Mesothelial cell of epicardium (in vitro differentiated cells): ENCODE measurements at regions not wholly inside any gene's neighbourhood (a gene's known extent, or its start where the extent isn't known, plus 50 kb on each side); places are given as distances from the start of the nearest gene placed in this dataset.

Source experiments
- DNase-seq, 2 experiments: peaks; one replicate each; pipeline ENCODE4 v3.0.0; 2021; ENCODE audit warnings: low spot score in 2 of 2; ENCODE audit not compliant: unreplicated experiment in 2 of 2
- H3K27ac Mint-ChIP-seq: 2 replicates; pipeline ENCODE4 v1.8.0; 2021; ENCODE audit warnings: mixed read lengths
- H3K27me3 Mint-ChIP-seq: 2 replicates; pipeline ENCODE4 v1.8.0; 2021; ENCODE audit warnings: low read depth, mixed read lengths
- H3K36me3 Mint-ChIP-seq: 2 replicates; pipeline ENCODE4 v1.8.0; 2021; ENCODE audit warnings: mixed read lengths
- H3K4me1 Mint-ChIP-seq: 2 replicates; pipeline ENCODE4 v1.8.0; 2021; ENCODE audit warnings: mixed read lengths
- H3K4me3 Mint-ChIP-seq: 2 replicates; pipeline ENCODE4 v1.8.0; 2021; ENCODE audit warnings: mild to moderate bottlenecking, moderate library complexity, mixed read lengths
- H3K9me3 Mint-ChIP-seq: 2 replicates; pipeline ENCODE4 v1.8.0; 2021; ENCODE audit warnings: mixed read lengths
- CTCF ChIP-seq: fragments of 200-600 bp; sonication (generic); IDR thresholded peaks from one replicate; pipeline ENCODE4 v1.5.0; 2021; ENCODE audit warnings: antibody characterized with exemption; ENCODE audit not compliant: unreplicated experiment

GRCh38 chr15:31433091-31433490 is 106.5 kb downstream of the KLF13 start:
- H3K4me1 Mint-ChIP-seq, result peaks cover 8% of the 10 kb centered on the region
- H3K9me3 Mint-ChIP-seq, result no peaks in the 10 kb centered on the region
- H3K36me3 Mint-ChIP-seq, result no peaks in the 10 kb centered on the region
- no peaks in the 10 kb centered on the region for H3K27me3 Mint-ChIP-seq
- no peak overlapping the region for H3K4me3 Mint-ChIP-seq
- DNase-seq, result no peak
- no peak for TF ChIP-seq CTCF
- no peak overlapping the region for H3K27ac Mint-ChIP-seq

GRCh38 chr15:31433574-31433973 is 106.9 kb downstream of the KLF13 start:
- no peak overlapping the region for H3K4me3 Mint-ChIP-seq
- no peak for TF ChIP-seq CTCF
- no peaks in the 10 kb centered on the region for H3K36me3 Mint-ChIP-seq
- DNase-seq, result no peak
- H3K9me3 Mint-ChIP-seq, result no peaks in the 10 kb centered on the region
- peaks cover 8% of the 10 kb centered on the region for H3K4me1 Mint-ChIP-seq
- H3K27me3 Mint-ChIP-seq, result no peaks in the 10 kb centered on the region
- H3K27ac Mint-ChIP-seq, result no peak overlapping the region

- no peak overlapping the region for H3K27ac Mint-ChIP-seq
- H3K36me3 Mint-ChIP-seq, result no peaks in the 10 kb centered on the region
Measured at GRCh38 chr15:31434275-31434587, 107.6 kb downstream of the KLF13 start.

DNA sequence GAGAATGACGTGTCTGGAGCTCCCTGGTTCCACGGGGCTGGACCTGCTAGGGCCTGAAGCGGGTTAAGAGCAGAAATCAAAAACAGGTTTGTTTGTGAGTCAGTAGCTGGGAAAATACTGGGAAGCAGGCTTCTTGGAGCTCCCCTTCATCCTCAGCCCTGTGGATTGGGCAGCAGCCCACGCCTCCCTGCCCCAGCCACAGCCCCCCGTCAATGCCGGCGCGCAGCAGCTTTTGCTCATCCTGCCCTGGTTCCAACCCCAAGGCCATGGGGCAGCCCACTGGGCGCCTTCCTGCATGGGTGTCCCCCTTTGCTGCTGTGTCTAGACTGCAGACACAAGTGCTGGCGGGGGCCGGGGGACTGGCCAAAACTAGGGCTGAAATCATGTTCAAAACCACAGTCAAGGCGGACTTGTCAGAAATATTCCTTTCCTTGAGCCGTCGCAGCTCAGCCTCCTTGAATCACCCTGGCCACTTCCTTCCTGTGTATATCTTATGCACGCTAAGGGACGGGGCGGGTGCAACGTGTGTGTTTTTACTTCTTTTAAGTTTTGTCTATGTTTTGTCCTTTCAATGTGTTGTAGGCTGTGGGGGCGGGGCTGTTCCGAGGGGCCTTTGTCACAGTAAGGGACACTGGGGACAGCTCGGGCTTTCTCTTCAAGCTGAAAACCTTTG is 108.1 kb downstream of the KLF13 start:
- Mint-ChIP-seq H3K36me3 (no peaks in the 10 kb centered on the region), H3K27ac (no peak overlapping the region), H3K27me3 (no peaks in the 10 kb centered on the region), H3K9me3 (no peaks in the 10 kb centered on the region), H3K4me3 (no peak overlapping the region), H3K4me1 (peaks cover 8% of the 10 kb centered on the region)
- DNase-seq, result no peak
- no peak for TF ChIP-seq CTCF

More at GRCh38 chr15:31434275-31434587, 107.6 kb downstream of the KLF13 start:
- Mint-ChIP-seq H3K9me3 (no peaks in the 10 kb centered on the region), H3K4me3 (no peak overlapping the region), H3K27me3 (no peaks in the 10 kb centered on the region), H3K4me1 (peaks cover 8% of the 10 kb centered on the region)
- no peak for TF ChIP-seq CTCF
- DNase-seq, result no peak

DNA sequence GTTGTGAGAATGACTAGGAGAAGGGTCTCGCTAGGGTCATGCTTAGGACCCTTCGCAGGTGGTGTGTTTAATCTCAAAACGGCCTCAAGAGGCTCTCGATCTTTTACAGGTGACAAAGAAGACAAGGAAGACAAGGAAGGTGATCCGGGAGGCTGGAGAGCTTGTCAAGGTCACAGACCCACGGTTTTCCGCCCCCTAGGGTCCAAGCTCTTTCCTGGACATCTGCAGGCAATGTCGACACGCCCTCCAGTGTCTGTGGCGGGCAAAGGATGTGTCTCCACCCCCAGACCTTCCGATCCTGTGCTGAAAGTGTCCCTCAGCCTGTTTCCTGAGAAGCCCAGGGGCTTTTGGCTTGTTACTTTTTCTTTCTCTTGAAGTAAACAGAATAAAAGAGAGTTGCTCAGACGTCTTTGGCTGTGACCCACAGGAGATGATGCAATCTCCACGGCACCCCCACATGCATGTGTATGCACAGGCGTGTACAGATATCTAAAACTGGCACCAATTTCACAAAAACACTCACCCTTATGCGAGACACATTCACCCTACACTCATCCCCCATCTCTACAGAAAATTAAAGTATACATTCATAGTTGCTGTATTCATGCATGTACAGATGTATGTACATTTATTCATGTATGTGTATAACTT is 108.8 kb downstream of the KLF13 start:
- H3K36me3 Mint-ChIP-seq, result no peaks in the 10 kb centered on the region
- H3K9me3 Mint-ChIP-seq, result no peaks in the 10 kb centered on the region
- H3K27ac Mint-ChIP-seq, result no peak overlapping the region
- no peak overlapping the region for H3K4me3 Mint-ChIP-seq
- TF ChIP-seq CTCF, result no peak
- H3K27me3 Mint-ChIP-seq, result no peaks in the 10 kb centered on the region
- DNase-seq, result no peak
- H3K4me1 Mint-ChIP-seq, result peaks cover 8% of the 10 kb centered on the region
